PC-9 (cell line): ENCODE measurements at regions not wholly inside any gene's neighbourhood (a gene's known extent, or its start where the extent isn't known, plus 50 kb on each side); places are given as distances from the start of the nearest gene placed in this dataset.

Experiments
- CTCF ChIP-seq: fragments of 200-600 bp; sonication (generic); conservative IDR thresholded peaks from 2 replicates; pipeline ENCODE4 v1.6.1; 2017; ENCODE audit warnings: mixed run types, antibody characterized with exemption, mild to moderate bottlenecking, moderate library complexity
- EZH2 ChIP-seq: fragments of 200-600 bp; sonication (generic); IDR thresholded peaks from 2 replicates; pipeline ENCODE4 v1.8.0; 2017; ENCODE audit warnings: antibody characterized with exemption, low read depth

GRCh38 chr22:26885441-26886261, 228.3 kb downstream of the MIAT start:
- TF ChIP-seq CTCF (no peak), EZH2 (no peak)
